Colonic mucosa (tissue), 4 donors: ENCODE measurements at regions not wholly inside any gene's neighbourhood (a gene's known extent, or its start where the extent isn't known, plus 50 kb on each side); places are given as distances from the start of the nearest gene placed in this dataset.
A peak's percentile ranks its signal among the peaks of the same experiment; 100 is the strongest.

ENCODE experiments used
- DNase-seq: peaks from one replicate; pipeline ENCODE4 v3.0.0-alpha.2; 2020
- H3K27ac ChIP-seq: fragments of 200-600 bp; one replicate; pipeline ENCODE4 v1.8.0; 2021
- H3K27me3 ChIP-seq: fragments of 200-600 bp; one replicate; pipeline ENCODE4 v1.8.0; 2021
- H3K36me3 ChIP-seq: fragments of 200-600 bp; one replicate; pipeline ENCODE4 v1.8.0; 2021
- H3K4me1 ChIP-seq: fragments of 200-600 bp; one replicate; pipeline ENCODE4 v1.8.0; 2021; ENCODE audit warnings: mild to moderate bottlenecking
- H3K4me3 ChIP-seq: fragments of 200-600 bp; one replicate; pipeline ENCODE4 v1.8.0; 2021
- H3K9ac ChIP-seq, 2 donors: one replicate each; pipeline ENCODE4 v1.7.0; 2013; ENCODE audit warnings: control low read depth in 2 of 2, low read depth in 2 of 2, low read length in 2 of 2
- H3K9me3 ChIP-seq: fragments of 200-600 bp; one replicate; pipeline ENCODE4 v1.8.0; 2021
- intact Hi-C: fragments of 100-400 bp; cut with DNase I; formaldehyde crosslinking; loops from one replicate; pipeline ENCODE4 v1.14.1; 2022
- TF ChIP-seq, protein P1 (sequence below): fragments of 200-600 bp; IDR thresholded peaks from one replicate; pipeline ENCODE4 v1.8.0; 2022; ENCODE audit warnings: antibody characterized with exemption, mild to moderate bottlenecking
- donor health status: healthy.
- donor health status: DM: no; HTN: no; CAD: no.
- donor health status: DM: no; HTN: no; CAD: no.

DNA sequence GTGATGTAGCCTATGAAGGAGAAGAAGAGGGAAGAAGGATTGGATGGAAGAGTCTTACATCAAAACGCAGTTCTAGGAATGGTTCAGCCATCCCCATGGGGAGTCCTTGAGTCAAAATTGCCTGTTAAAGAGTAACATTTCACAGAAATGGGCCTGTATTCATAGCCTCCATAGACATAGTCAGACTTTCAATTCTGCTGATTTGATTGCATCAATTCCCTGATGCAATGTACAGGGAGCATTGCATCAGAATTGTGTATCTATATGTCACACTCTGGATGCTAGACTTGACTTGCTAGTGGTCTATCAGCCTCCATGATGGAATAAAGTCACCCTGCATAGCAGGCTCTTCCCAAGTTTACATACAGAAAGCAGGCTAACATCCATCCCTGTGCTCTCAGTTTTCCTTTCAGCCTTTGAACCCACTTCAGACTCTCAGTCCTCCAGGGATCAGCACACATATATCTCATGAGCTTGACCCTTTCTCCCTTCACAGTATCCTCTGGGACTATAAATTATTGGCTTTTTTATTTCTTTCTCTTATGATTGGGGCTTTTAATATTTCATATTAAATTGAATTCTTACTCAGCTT is 1111.7 kb upstream of the B3GALT2 start:
- H3K4me3 ChIP-seq: no peak overlapping the region

DNA sequence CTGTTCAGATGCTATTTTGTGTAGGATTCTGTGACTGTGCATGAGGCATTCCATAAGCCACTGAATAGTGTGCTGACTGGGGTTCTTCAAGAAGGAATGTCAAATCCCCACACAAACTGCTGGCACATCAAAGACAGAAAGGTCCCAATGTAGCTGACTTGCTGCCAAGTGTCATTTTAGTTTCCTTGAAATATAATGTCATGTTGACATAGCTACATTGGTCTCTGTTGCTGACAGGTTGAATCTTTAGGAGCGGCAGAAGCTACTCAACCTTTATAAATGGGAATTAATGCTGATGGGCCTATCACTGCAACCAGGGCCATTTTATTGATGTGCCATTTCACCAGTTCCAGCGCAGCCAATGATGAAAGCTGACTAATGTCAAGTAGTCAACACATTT is 1110.7 kb upstream of the B3GALT2 start:
- H3K9me3 ChIP-seq: no peaks in the 10 kb centered on the region
- DNase-seq: no peak
- H3K36me3 ChIP-seq: no peaks in the 10 kb centered on the region
- no peaks in the 10 kb centered on the region for H3K27me3 ChIP-seq
- TF ChIP-seq, protein P1, sequence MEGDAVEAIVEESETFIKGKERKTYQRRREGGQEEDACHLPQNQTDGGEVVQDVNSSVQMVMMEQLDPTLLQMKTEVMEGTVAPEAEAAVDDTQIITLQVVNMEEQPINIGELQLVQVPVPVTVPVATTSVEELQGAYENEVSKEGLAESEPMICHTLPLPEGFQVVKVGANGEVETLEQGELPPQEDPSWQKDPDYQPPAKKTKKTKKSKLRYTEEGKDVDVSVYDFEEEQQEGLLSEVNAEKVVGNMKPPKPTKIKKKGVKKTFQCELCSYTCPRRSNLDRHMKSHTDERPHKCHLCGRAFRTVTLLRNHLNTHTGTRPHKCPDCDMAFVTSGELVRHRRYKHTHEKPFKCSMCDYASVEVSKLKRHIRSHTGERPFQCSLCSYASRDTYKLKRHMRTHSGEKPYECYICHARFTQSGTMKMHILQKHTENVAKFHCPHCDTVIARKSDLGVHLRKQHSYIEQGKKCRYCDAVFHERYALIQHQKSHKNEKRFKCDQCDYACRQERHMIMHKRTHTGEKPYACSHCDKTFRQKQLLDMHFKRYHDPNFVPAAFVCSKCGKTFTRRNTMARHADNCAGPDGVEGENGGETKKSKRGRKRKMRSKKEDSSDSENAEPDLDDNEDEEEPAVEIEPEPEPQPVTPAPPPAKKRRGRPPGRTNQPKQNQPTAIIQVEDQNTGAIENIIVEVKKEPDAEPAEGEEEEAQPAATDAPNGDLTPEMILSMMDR: no peak
- H3K4me3 ChIP-seq: no peak overlapping the region
- intact Hi-C loops: loop anchor here (10.0 kb wide), 2 partner anchors 1112 to 1152 kb away; partner anchors contain the start of gene B3GALT2
- H3K9ac ChIP-seq: no peak overlapping the region
- no peak overlapping the region for H3K27ac ChIP-seq
- no peaks in the 10 kb centered on the region for H3K4me1 ChIP-seq

More for the DNA sequence above, 1111.7 kb upstream of the B3GALT2 start:
- intact Hi-C loops: loop anchor here (10.0 kb wide), 2 partner anchors 1113 to 1153 kb away; partner anchors contain the start of gene B3GALT2
- TF ChIP-seq, protein P1: no peak
- Histone ChIP-seq H3K27me3 (no peaks in the 10 kb centered on the region), H3K4me1 (no peaks in the 10 kb centered on the region), H3K36me3 (no peaks in the 10 kb centered on the region), H3K9ac (no peak overlapping the region), H3K9me3 (no peaks in the 10 kb centered on the region), H3K27ac (no peak overlapping the region)
- no peak for DNase-seq

- TF ChIP-seq, protein P1: no peak
- intact Hi-C loops: loop anchor here (10.0 kb wide), 2 partner anchors 1111 to 1151 kb away; partner anchors contain the start of gene B3GALT2
- no peaks in the 10 kb centered on the region for H3K4me1 ChIP-seq
- no peak overlapping the region for H3K27ac ChIP-seq
- no peaks in the 10 kb centered on the region for H3K36me3 ChIP-seq
- H3K4me3 ChIP-seq: no peak overlapping the region
- H3K9me3 ChIP-seq: no peaks in the 10 kb centered on the region
- DNase-seq: no peak
- no peak overlapping the region for H3K9ac ChIP-seq
- H3K27me3 ChIP-seq: no peaks in the 10 kb centered on the region
These were observed 1109.8 kb upstream of the B3GALT2 start for GRCh38 chr1:194296201-194296600.

DNA sequence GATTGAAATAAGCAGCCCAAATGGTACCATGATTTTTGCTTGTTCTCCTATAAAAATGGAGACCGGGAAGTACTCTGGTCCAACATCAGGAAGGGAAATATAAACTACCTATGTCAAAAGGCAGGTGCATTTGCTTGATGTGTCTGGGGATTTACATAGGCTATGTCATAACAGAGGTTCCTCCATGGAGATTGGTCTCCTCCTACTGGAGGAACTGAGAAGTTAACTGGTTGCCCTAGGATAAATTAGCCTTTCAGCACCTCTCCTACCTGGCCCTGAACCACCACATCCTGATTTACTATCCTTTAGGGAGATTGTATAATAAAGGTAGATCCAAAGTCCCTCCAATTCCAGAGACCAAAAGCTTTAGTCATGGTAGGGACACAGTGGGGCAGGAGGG is 1109.3 kb upstream of the B3GALT2 start:
- no peak overlapping the region for H3K4me3 ChIP-seq
- DNase-seq: peak; percentile 32
- H3K4me1 ChIP-seq: no peaks in the 10 kb centered on the region
- H3K27me3 ChIP-seq: no peaks in the 10 kb centered on the region
- intact Hi-C loops: loop anchor here (10.0 kb wide), 2 partner anchors 1111 to 1151 kb away; partner anchors contain the start of gene B3GALT2
- H3K9ac ChIP-seq: no peak overlapping the region
- no peaks in the 10 kb centered on the region for H3K9me3 ChIP-seq
- no peaks in the 10 kb centered on the region for H3K36me3 ChIP-seq
- TF ChIP-seq, protein P1: peak; percentile 78
- no peak overlapping the region for H3K27ac ChIP-seq

- Histone ChIP-seq H3K9ac (no peak overlapping the region), H3K4me3 (no peak overlapping the region), H3K27me3 (no peaks in the 10 kb centered on the region), H3K9me3 (no peaks in the 10 kb centered on the region), H3K4me1 (no peaks in the 10 kb centered on the region), H3K27ac (no peak overlapping the region), H3K36me3 (no peaks in the 10 kb centered on the region)
- no peak for DNase-seq
- intact Hi-C loops: loop anchor here (10.0 kb wide), 2 partner anchors 1109 to 1149 kb away; partner anchors contain the start of gene B3GALT2
- TF ChIP-seq, protein P1: no peak
These were observed 1107.5 kb upstream of the B3GALT2 start for GRCh38 chr1:194293851-194294405.
